Common myeloid progenitor, CD34-positive (primary cell): ENCODE measurements at regions not wholly inside any gene's neighbourhood (a gene's known extent, or its start where the extent isn't known, plus 50 kb on each side); places are given as distances from the start of the nearest gene placed in this dataset.

Experiments used
- CTCF ChIA-PET: fragments of 350-600 bp; sonication (Branson Sonifier 250); formaldehyde crosslinking; loops from one replicate; lab custom pipeline; 2021; ENCODE audit warnings: antibody characterized with exemption; lab: Charles Lee
- POLR2A ChIA-PET: fragments of 350-600 bp; sonication (Branson Sonifier 250); formaldehyde crosslinking; loops from one replicate; lab custom pipeline; 2021; ENCODE audit warnings: antibody characterized with exemption; lab: Charles Lee
- DNase-seq, 3 donors: peaks; one replicate each; pipeline versions ENCODE4 v3.0.0 to v3.0.0-alpha.2; 2013
- H3K27ac ChIP-seq, 2 experiments: 1 replicate in 1 of 2; 2 replicates in 1 of 2; pipeline ENCODE4 v1.7.0; 2013; ENCODE audit warnings: inconsistent platforms in 2 of 2, low read length in 2 of 2, mild to moderate bottlenecking in 2 of 2, low read depth in 1 of 2, moderate library complexity in 1 of 2; ENCODE audit not compliant: severe bottlenecking in 2 of 2, insufficient read depth in 1 of 2, poor library complexity in 1 of 2
- H3K27me3 ChIP-seq, 5 experiments: replicated peaks in 2 of 5; 1 replicate in 3 of 5; 2 replicates in 2 of 5; pipeline versions ENCODE4 v1.6.1 to v1.7.0; 2013; ENCODE audit warnings: low read length in 4 of 5, mild to moderate bottlenecking in 2 of 5, moderate library complexity in 2 of 5, inconsistent platforms in 1 of 5; ENCODE audit not compliant: insufficient read depth in 5 of 5, control insufficient read depth in 4 of 5
- H3K36me3 ChIP-seq, 4 experiments: 1 replicate in 2 of 4; 2 replicates in 2 of 4; pipeline versions ENCODE4 v1.6.1 to v1.7.0; 2013; ENCODE audit warnings: low read length in 3 of 4, control low read depth in 1 of 4, mild to moderate bottlenecking in 1 of 4; ENCODE audit not compliant: control insufficient read depth in 4 of 4, insufficient read depth in 4 of 4
- H3K4me1 ChIP-seq, 4 experiments: 1 replicate in 3 of 4; 2 replicates in 1 of 4; pipeline versions ENCODE4 v1.6.1 to v1.7.1; 2013; ENCODE audit warnings: low read length in 3 of 4, mild to moderate bottlenecking in 3 of 4, control low read depth in 1 of 4, inconsistent platforms in 1 of 4, moderate library complexity in 1 of 4; ENCODE audit not compliant: control insufficient read depth in 4 of 4, insufficient read depth in 4 of 4; ENCODE audit errors: control extremely low read depth in 1 of 4
- H3K4me3 ChIP-seq, 7 experiments: 1 replicate in 4 of 7; 2 replicates in 3 of 7; pipeline versions ENCODE4 v1.5.1 to v1.7.0; 2013; ENCODE audit warnings: mild to moderate bottlenecking in 7 of 7, low read length in 6 of 7, moderate library complexity in 6 of 7, inconsistent platforms in 2 of 7, low read depth in 2 of 7, control low read depth in 1 of 7; ENCODE audit not compliant: insufficient read depth in 4 of 7, control insufficient read depth in 1 of 7; ENCODE audit errors: extremely low read depth in 1 of 7
- H3K9me3 ChIP-seq, 5 experiments: 1 replicate in 4 of 5; 2 replicates in 1 of 5; pipeline versions ENCODE4 v1.6.1 to v1.7.1; 2013; ENCODE audit warnings: low read length in 4 of 5, mild to moderate bottlenecking in 2 of 5, inconsistent platforms in 1 of 5, low read depth in 1 of 5, moderate library complexity in 1 of 5; ENCODE audit not compliant: control insufficient read depth in 4 of 5, insufficient read depth in 2 of 5; ENCODE audit errors: control extremely low read depth in 1 of 5
- WGBS: methylation state at CpG from one replicate; pipeline ENCODE4 v1.1.5; 2013; ENCODE audit not compliant: insufficient coverage; 5-methylcytosine and 5-hydroxymethylcytosine counted together

- Histone ChIP-seq H3K36me3 (no peaks in the 10 kb centered on the region), H3K27me3 (peaks cover 0 to 39% (median 7%) of the 10 kb centered on the region in 5 experiments), H3K4me1 (no peaks in the 10 kb centered on the region), H3K4me3 (no peak overlapping the region), H3K9me3 (peaks cover 0 to 7% (median 0%) of the 10 kb centered on the region in 5 experiments), H3K27ac (no peak overlapping the region)
- 100% methylated on average over 2 of the region's 4 CpGs for WGBS
- ChIA-PET CTCF (no interaction called here), POLR2A (no interaction called here)
- DNase-seq: no peak
Observed at GRCh38 chr18:47737956-47738355, 192.5 kb downstream of the SMAD2 start.

GRCh38 chr18:47737198-47737830, 193.1 kb downstream of the SMAD2 start:
- no peaks in the 10 kb centered on the region for H3K36me3 ChIP-seq
- H3K9me3 ChIP-seq: peaks cover 0 to 7% (median 0%) of the 10 kb centered on the region in 5 experiments
- peaks cover 0 to 39% (median 7%) of the 10 kb centered on the region in 5 experiments for H3K27me3 ChIP-seq
- CTCF ChIA-PET: no interaction called here
- H3K4me1 ChIP-seq: no peaks in the 10 kb centered on the region
- 92% methylated on average over 9 of the region's 12 CpGs for WGBS
- DNase-seq: no peak
- H3K4me3 ChIP-seq: no peak overlapping the region
- POLR2A ChIA-PET: no interaction called here
- H3K27ac ChIP-seq: no peak overlapping the region

- H3K9me3 ChIP-seq: peaks cover 0 to 7% (median 0%) of the 10 kb centered on the region in 5 experiments
- no peaks in the 10 kb centered on the region for H3K4me1 ChIP-seq
- POLR2A ChIA-PET: no interaction called here
- DNase-seq: no peak
- peaks cover 0 to 39% (median 7%) of the 10 kb centered on the region in 5 experiments for H3K27me3 ChIP-seq
- no peak overlapping the region for H3K27ac ChIP-seq
- no peaks in the 10 kb centered on the region for H3K36me3 ChIP-seq
- no peak overlapping the region for H3K4me3 ChIP-seq
- CTCF ChIA-PET: no interaction called here
- 96% methylated on average over 5 of the region's 5 CpGs for WGBS
Observed at GRCh38 chr18:47736376-47737140, 193.9 kb downstream of the SMAD2 start.

GRCh38 chr18:47735041-47735702, 195.3 kb downstream of the SMAD2 start:
- 94% methylated on average over 8 of the region's 8 CpGs for WGBS
- Histone ChIP-seq H3K4me3 (no peak overlapping the region), H3K27me3 (peaks cover 0 to 46% (median 9%) of the 10 kb centered on the region in 5 experiments), H3K27ac (no peak overlapping the region), H3K36me3 (no peaks in the 10 kb centered on the region), H3K9me3 (peaks cover 0 to 7% (median 0%) of the 10 kb centered on the region in 5 experiments), H3K4me1 (no peaks in the 10 kb centered on the region)
- ChIA-PET CTCF (no interaction called here), POLR2A (no interaction called here)
- no peak for DNase-seq

GRCh38 chr18:47731276-47731675, 199.2 kb downstream of the SMAD2 start:
- no peaks in the 10 kb centered on the region for H3K9me3 ChIP-seq
- WGBS: 79% methylated on average over 3 of the region's 5 CpGs
- CTCF ChIA-PET: no interaction called here

GRCh38 chr18:47730795-47731194, 199.7 kb downstream of the SMAD2 start:
- Histone ChIP-seq H3K27me3 (peaks cover 0 to 30% (median 8%) of the 10 kb centered on the region in 5 experiments), H3K27ac (no peak overlapping the region), H3K4me1 (no peaks in the 10 kb centered on the region), H3K36me3 (no peaks in the 10 kb centered on the region), H3K4me3 (no peak overlapping the region), H3K9me3 (no peaks in the 10 kb centered on the region)
- ChIA-PET CTCF (no interaction called here), POLR2A (no interaction called here)
- DNase-seq: no peak
- WGBS: 92% methylated on average over 3 of the region's 5 CpGs

More at GRCh38 chr18:47731276-47731675, 199.2 kb downstream of the SMAD2 start:
- H3K27ac ChIP-seq: no peak overlapping the region
- H3K36me3 ChIP-seq: no peaks in the 10 kb centered on the region
- no peaks in the 10 kb centered on the region for H3K4me1 ChIP-seq
- POLR2A ChIA-PET: no interaction called here
- no peak overlapping the region for H3K4me3 ChIP-seq
- DNase-seq: no peak
- peaks cover 0 to 35% (median 11%) of the 10 kb centered on the region in 5 experiments for H3K27me3 ChIP-seq
